ENCODE measurements at regions not wholly inside any gene's neighbourhood (a gene's known extent, or its start where the extent isn't known, plus 50 kb on each side); places are given as distances from the start of the nearest gene placed in this dataset.

- no peak for TF ChIP-seq MYBL2 (CRISPR knock-in tag; IDR thresholded peaks at IDR 0.05)
- no peak for TF ChIP-seq IRF1 (CRISPR knock-in tag; IDR thresholded peaks at IDR 0.05)
- TF ChIP-seq ZNF532 (CRISPR knock-in tag; IDR thresholded peaks at IDR 0.05; ENCODE audit: borderline replicate concordance): no peak
- TF ChIP-seq NFE2L1 (CRISPR knock-in tag; IDR thresholded peaks at IDR 0.05): no peak
- no peak for TF ChIP-seq ERG (CRISPR knock-in tag; IDR thresholded peaks at IDR 0.05)
- TF ChIP-seq SP1 (CRISPR knock-in tag; conservative IDR thresholded peaks at IDR 0.05): no peak
- TF ChIP-seq USF1 (CRISPR knock-in tag; IDR thresholded peaks at IDR 0.05): no peak
- no peak for TF ChIP-seq USF2 (CRISPR knock-in tag; IDR thresholded peaks at IDR 0.05)
Observed at GRCh38 chr2:75303227-75303626, 103.9 kb upstream of the TACR1 start (continued).

- peaks cover 3% of the 10 kb centered on the region; the same call in 1 of the 2 replicates for H3K27me3 Mint-ChIP-seq (ENCODE audit: low read depth)
- ChIA-PET CTCF (no interaction called here), POLR2A (no interaction called here)
- no peak for DNase-seq (ENCODE audit: low spot score)
- TF ChIP-seq CREB1 (CRISPR knock-in tag; IDR thresholded peaks at IDR 0.05): no peak
- TF ChIP-seq NR1H2 (CRISPR knock-in tag; IDR thresholded peaks at IDR 0.05): no peak
- no peak for TF ChIP-seq E2F5 (CRISPR knock-in tag; IDR thresholded peaks at IDR 0.05)
- TF ChIP-seq NFE2L1 (CRISPR knock-in tag; IDR thresholded peaks at IDR 0.05): no peak
- TF ChIP-seq ZNF232 (CRISPR knock-in tag; IDR thresholded peaks at IDR 0.05): no peak
- no peak for TF ChIP-seq HMGA2 (CRISPR knock-in tag; IDR thresholded peaks at IDR 0.05)
- no peak for TF ChIP-seq NFYB (CRISPR knock-in tag; conservative IDR thresholded peaks at IDR 0.05; ENCODE audit: low read depth)
- TF ChIP-seq FOXJ3 (CRISPR knock-in tag; IDR thresholded peaks at IDR 0.05; ENCODE audit: borderline replicate concordance): no peak
- no peak for TF ChIP-seq E2F4 (CRISPR knock-in tag; IDR thresholded peaks at IDR 0.05; ENCODE audit: borderline replicate concordance, low read depth)
- TF ChIP-seq SOX15 (CRISPR knock-in tag; IDR thresholded peaks at IDR 0.05): no peak
- TF ChIP-seq FOXP1 (CRISPR knock-in tag; IDR thresholded peaks at IDR 0.05; ENCODE audit: borderline replicate concordance): no peak
- TF ChIP-seq ATF3 (CRISPR knock-in tag; conservative IDR thresholded peaks at IDR 0.05): no peak
- no peak for TF ChIP-seq ETV6 (CRISPR knock-in tag; IDR thresholded peaks at IDR 0.05)
- TF ChIP-seq ATF6 (CRISPR knock-in tag; IDR thresholded peaks at IDR 0.05): no peak
- TF ChIP-seq JUN (CRISPR knock-in tag; IDR thresholded peaks at IDR 0.05): no peak
- TF ChIP-seq MYBL2 (CRISPR knock-in tag; IDR thresholded peaks at IDR 0.05): no peak
- no peak for TF ChIP-seq EMX1 (CRISPR knock-in tag; IDR thresholded peaks at IDR 0.05)
- no peak for TF ChIP-seq TEAD1 (CRISPR knock-in tag; IDR thresholded peaks at IDR 0.05)
- H3K4me1 Mint-ChIP-seq: peaks cover 6% of the 10 kb centered on the region
- H3K4me3 Mint-ChIP-seq: no peak overlapping the region
- no peak overlapping the region for H3K27ac Mint-ChIP-seq
- H3K36me3 Mint-ChIP-seq: no peaks in the 10 kb centered on the region
- H3K9me3 Mint-ChIP-seq: no peaks in the 10 kb centered on the region
- no peak for ATAC-seq
Observed at GRCh38 chr2:75294362-75294761, 95.0 kb upstream of the TACR1 start.
